Small intestine (tissue), 7 donors: ENCODE measurements at regions not wholly inside any gene's neighbourhood (a gene's known extent, or its start where the extent isn't known, plus 50 kb on each side); places are given as distances from the start of the nearest gene placed in this dataset.

Source experiments
- DNase-seq, 2 donors: peaks; one replicate each; pipeline versions ENCODE4 v3.0.0 to v3.0.0-alpha.2; 2013
- FAIRE-seq: peaks from 2 replicates; lab custom pipeline; 2012; peaks lifted over from hg19 to GRCh38; lab: Jason Lieb, UNC
- H3K27ac ChIP-seq, 3 donors: one replicate each; pipeline ENCODE4 v1.5.1; 2013; ENCODE audit warnings: low read length in 2 of 3, mild to moderate bottlenecking in 2 of 3, control low read depth in 1 of 3, inconsistent platforms in 1 of 3, low read depth in 1 of 3, moderate library complexity in 1 of 3
- H3K27me3 ChIP-seq, 3 donors: one replicate each; pipeline ENCODE4 v1.6.1; 2013; ENCODE audit warnings: low read length in 3 of 3, inconsistent platforms in 1 of 3; ENCODE audit not compliant: control insufficient read depth in 3 of 3, insufficient read depth in 3 of 3
- H3K36me3 ChIP-seq, 3 donors: one replicate each; pipeline ENCODE4 v1.6.1; 2013; ENCODE audit warnings: low read length in 3 of 3, inconsistent platforms in 1 of 3, low read depth in 1 of 3, mild to moderate bottlenecking in 1 of 3, moderate library complexity in 1 of 3; ENCODE audit not compliant: control insufficient read depth in 3 of 3, insufficient read depth in 2 of 3
- H3K4me1 ChIP-seq, 3 donors: one replicate each; pipeline ENCODE4 v1.6.1; 2013; ENCODE audit warnings: low read length in 2 of 3, inconsistent platforms in 1 of 3, low read depth in 1 of 3, mild to moderate bottlenecking in 1 of 3, moderate library complexity in 1 of 3; ENCODE audit not compliant: control insufficient read depth in 3 of 3, insufficient read depth in 2 of 3
- H3K4me3 ChIP-seq, 3 donors: one replicate each; pipeline ENCODE4 v1.5.1; 2013; ENCODE audit warnings: low read length in 3 of 3, control low read depth in 1 of 3, inconsistent platforms in 1 of 3, low read depth in 1 of 3, mild to moderate bottlenecking in 1 of 3, moderate library complexity in 1 of 3
- H3K9me3 ChIP-seq, 2 donors: one replicate each; pipeline ENCODE4 v1.6.1; 2013; ENCODE audit warnings: low read depth in 1 of 2, low read length in 1 of 2; ENCODE audit not compliant: control insufficient read depth in 2 of 2, insufficient read depth in 1 of 2
- WGBS, 3 donors: extraction: QIAGEN DNeasy Blood & Tissue Kit; methylation state at CpG; one replicate each; pipeline ENCODE4 v1.1.7; 2013; 5-methylcytosine and 5-hydroxymethylcytosine counted together
- donor health status: healthy with polysubstance abuse.
- donor health status: control.
- donor health status: control.
- donor health status: Bipolar disorder and iron deficiency.
- donor health status: healthy.

DNA sequence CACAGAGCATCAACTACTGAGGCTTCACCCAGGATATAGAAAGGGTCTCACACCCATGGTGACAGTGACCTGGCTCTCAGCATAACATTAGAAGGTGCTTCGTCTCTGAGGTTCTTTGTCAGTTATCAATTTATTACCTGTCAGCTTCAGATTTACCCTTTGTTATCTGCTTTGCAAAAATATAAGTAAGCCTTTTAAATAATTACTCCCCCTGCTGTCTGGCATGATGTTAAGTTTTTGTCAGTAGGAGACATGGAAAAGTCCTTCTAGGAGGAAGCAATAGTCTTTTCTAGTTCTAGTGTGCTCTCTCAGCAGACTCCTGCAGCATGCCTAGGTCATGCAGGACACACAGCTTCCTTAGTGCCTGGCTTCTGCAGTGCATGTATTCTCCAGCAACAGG lies 149.9 kb downstream of the RDH14 start:
- no peak overlapping the region for H3K4me3 ChIP-seq
- FAIRE-seq (no peak), DNase-seq (no peak)
- H3K27me3 ChIP-seq = no peaks in the 10 kb centered on the region
- no peaks in the 10 kb centered on the region for H3K36me3 ChIP-seq
- WGBS, 3 donors = 16 to 54% (median 22%) methylated on average over 1 of the region's 1 CpG
- H3K4me1 ChIP-seq = no peaks in the 10 kb centered on the region
- no peaks in the 10 kb centered on the region for H3K9me3 ChIP-seq
- H3K27ac ChIP-seq = no peak overlapping the region

DNA sequence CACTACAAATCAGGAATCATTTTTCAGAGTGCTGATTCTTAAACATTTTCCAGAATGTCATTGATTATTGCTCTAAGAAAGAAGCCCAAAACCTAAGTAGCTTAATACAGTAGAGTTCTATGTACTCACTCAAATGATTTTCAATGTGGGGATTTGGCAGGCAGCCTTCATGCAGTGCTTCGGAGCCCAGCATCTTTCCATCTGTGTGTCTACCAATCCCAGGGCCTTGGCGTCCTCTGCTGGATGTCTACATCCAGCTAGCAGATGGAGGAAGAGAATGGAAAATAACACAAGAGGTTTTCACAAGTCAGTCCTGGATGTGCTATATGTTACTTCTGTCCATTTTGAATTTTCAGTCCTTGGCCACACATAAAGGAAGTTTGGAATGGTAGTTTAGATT lies 151.8 kb downstream of the RDH14 start:
- DNase-seq (no peak), FAIRE-seq (no peak)
- Histone ChIP-seq H3K36me3 (no peaks in the 10 kb centered on the region), H3K9me3 (no peaks in the 10 kb centered on the region), H3K4me1 (no peaks in the 10 kb centered on the region), H3K4me3 (no peak overlapping the region), H3K27ac (no peak overlapping the region), H3K27me3 (no peaks in the 10 kb centered on the region)
- WGBS, 3 donors = 88 to 93% (median 92%) methylated on average over 2 of the region's 2 CpGs

GRCh38 chr2:18406219-18406618 lies 154.2 kb downstream of the RDH14 start:
- 54 to 65% (median 61%) methylated on average over 2 of the region's 2 CpGs for WGBS, 3 donors
- H3K9me3 ChIP-seq = no peaks in the 10 kb centered on the region
- no peaks in the 10 kb centered on the region for H3K36me3 ChIP-seq
- DNase-seq = no peak
- H3K27me3 ChIP-seq = peaks cover 0 to 2% (median 0%) of the 10 kb centered on the region in 3 donors
- H3K27ac ChIP-seq = no peak overlapping the region
- H3K4me3 ChIP-seq = no peak overlapping the region
- FAIRE-seq = no peak
- no peaks in the 10 kb centered on the region for H3K4me1 ChIP-seq

DNA sequence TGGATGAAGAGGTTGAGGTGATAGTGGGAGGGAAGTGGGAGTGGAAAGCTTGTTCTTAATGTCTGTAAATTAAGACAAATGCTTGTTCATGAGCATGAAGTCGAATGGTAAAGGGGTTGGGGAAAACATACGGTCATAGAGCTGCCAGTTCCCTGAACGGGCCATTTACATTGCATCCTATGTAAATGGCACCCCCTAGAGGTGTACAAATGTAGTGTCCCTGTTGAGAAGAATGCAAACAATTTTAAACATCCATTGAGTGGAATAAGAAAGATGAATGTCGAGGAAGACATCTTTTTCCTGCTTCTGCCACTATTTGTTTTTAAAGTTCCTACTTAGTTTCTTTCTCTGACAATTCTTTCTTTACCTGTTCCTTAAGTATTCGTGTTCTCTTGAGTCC lies 155.7 kb downstream of the RDH14 start:
- WGBS, 3 donors = 46 to 64% (median 49%) methylated on average over 5 of the region's 5 CpGs
- Histone ChIP-seq H3K4me3 (no peak overlapping the region), H3K27ac (no peak overlapping the region), H3K9me3 (no peaks in the 10 kb centered on the region), H3K27me3 (peaks cover 0 to 2% (median 0%) of the 10 kb centered on the region in 3 donors), H3K36me3 (no peaks in the 10 kb centered on the region), H3K4me1 (no peaks in the 10 kb centered on the region)
- no peak for DNase-seq
- no peak for FAIRE-seq

- H3K27me3 ChIP-seq = peaks cover 0 to 2% (median 0%) of the 10 kb centered on the region in 3 donors
- H3K9me3 ChIP-seq = no peaks in the 10 kb centered on the region
- no peak for FAIRE-seq
- H3K4me1 ChIP-seq = no peaks in the 10 kb centered on the region
- no peak for DNase-seq
- WGBS, 3 donors = 55 to 63% (median 58%) methylated on average over 4 of the region's 4 CpGs
- no peak overlapping the region for H3K4me3 ChIP-seq
- no peaks in the 10 kb centered on the region for H3K36me3 ChIP-seq
- H3K27ac ChIP-seq = no peak overlapping the region
Observed at GRCh38 chr2:18403921-18404522, 156.4 kb downstream of the RDH14 start.

DNA sequence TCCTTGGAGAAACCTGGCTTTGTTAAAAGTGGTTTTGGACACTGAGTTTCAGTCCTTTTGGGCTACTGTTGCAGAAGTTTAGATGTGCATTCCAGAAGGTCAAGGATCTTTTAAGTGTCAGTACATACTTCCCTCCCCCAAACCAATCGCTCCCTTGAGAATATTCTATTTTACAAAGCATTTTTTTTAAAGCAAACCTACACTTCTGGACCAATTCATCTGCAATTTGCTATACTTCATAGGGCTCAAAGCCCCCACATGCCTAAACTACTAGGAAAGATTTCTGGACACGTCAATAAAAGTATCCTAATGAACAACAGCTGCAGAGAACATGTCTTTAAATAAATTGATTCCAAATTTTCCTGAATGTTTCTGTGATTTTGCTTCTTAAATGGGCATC lies 157.6 kb downstream of the RDH14 start:
- FAIRE-seq = no peak
- H3K27me3 ChIP-seq = peaks cover 0 to 2% (median 0%) of the 10 kb centered on the region in 3 donors
- no peaks in the 10 kb centered on the region for H3K9me3 ChIP-seq
- no peaks in the 10 kb centered on the region for H3K36me3 ChIP-seq
- DNase-seq = no peak
- no peak overlapping the region for H3K4me3 ChIP-seq
- 68 to 69% (median 69%) methylated on average over 2 of the region's 2 CpGs for WGBS, 3 donors
- H3K27ac ChIP-seq = no peak overlapping the region
- H3K4me1 ChIP-seq = no peaks in the 10 kb centered on the region

DNA sequence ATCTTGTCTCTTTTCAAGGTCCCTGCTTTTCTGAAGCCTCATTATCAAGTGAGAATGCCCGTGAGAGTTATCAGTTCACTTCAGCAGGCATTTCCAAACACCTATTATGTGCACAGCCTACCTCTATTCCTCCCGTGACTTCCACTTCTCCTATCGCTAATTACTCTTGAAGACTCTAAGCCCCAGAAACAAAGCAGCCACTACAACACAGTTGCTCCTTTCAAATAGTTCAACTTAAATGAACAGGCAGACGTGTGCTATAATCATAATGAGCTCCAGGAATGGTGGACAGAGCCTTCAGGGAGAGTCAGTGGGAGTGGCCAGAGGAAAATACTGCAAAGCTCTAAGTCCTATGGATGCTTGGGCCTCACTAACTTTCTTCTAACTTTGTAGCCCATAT lies 159.0 kb downstream of the RDH14 start:
- WGBS, 3 donors = 32 to 59% (median 41%) methylated on average over 4 of the region's 4 CpGs
- Histone ChIP-seq H3K27me3 (peaks cover 0 to 2% (median 0%) of the 10 kb centered on the region in 3 donors), H3K27ac (no peak overlapping the region), H3K4me1 (no peaks in the 10 kb centered on the region), H3K36me3 (no peaks in the 10 kb centered on the region), H3K9me3 (no peaks in the 10 kb centered on the region), H3K4me3 (no peak overlapping the region)
- FAIRE-seq (no peak), DNase-seq (no peak)

- Histone ChIP-seq H3K9me3 (no peaks in the 10 kb centered on the region), H3K4me1 (no peaks in the 10 kb centered on the region), H3K27ac (no peak overlapping the region), H3K27me3 (peaks cover 0 to 2% (median 0%) of the 10 kb centered on the region in 3 donors), H3K4me3 (no peak overlapping the region), H3K36me3 (no peaks in the 10 kb centered on the region)
- WGBS, 3 donors = 77 to 87% (median 79%) methylated on average over 5 of the region's 5 CpGs
- DNase-seq (no peak), FAIRE-seq (no peak)
Observed at GRCh38 chr2:18399601-18400000, 160.9 kb downstream of the RDH14 start.

GRCh38 chr2:18398833-18399232 lies 161.6 kb downstream of the RDH14 start:
- FAIRE-seq (no peak), DNase-seq (no peak)
- Histone ChIP-seq H3K27ac (no peak overlapping the region), H3K36me3 (no peaks in the 10 kb centered on the region), H3K4me3 (no peak overlapping the region), H3K9me3 (no peaks in the 10 kb centered on the region), H3K27me3 (peaks cover 0 to 2% (median 0%) of the 10 kb centered on the region in 3 donors), H3K4me1 (no peaks in the 10 kb centered on the region)
- WGBS, 3 donors = 82 to 91% (median 87%) methylated on average over 1 of the region's 1 CpG
